Peyer's patch (tissue), 4 donors: ENCODE measurements at regions not wholly inside any gene's neighbourhood (a gene's known extent, or its start where the extent isn't known, plus 50 kb on each side); places are given as distances from the start of the nearest gene placed in this dataset.

Source experiments
- DNase-seq, 3 donors: peaks; one replicate each; pipeline ENCODE4 v3.0.0-alpha.2; 2017 to 2019
- H3K27ac ChIP-seq, 4 donors: fragments of 200-600 bp; sonication (generic); one replicate each; pipeline ENCODE4 v1.5.1; 2016 to 2019
- H3K27me3 ChIP-seq, 2 donors: fragments of 200-600 bp; sonication (generic); one replicate each; pipeline ENCODE4 v1.5.1; 2019
- H3K36me3 ChIP-seq, 3 donors: fragments of 200-600 bp; sonication (generic); one replicate each; pipeline ENCODE4 v1.5.1; 2016 to 2019
- H3K4me1 ChIP-seq, 4 donors: fragments of 200-600 bp; sonication (generic); one replicate each; pipeline ENCODE4 v1.5.1; 2016 to 2019
- H3K4me3 ChIP-seq, 4 donors: fragments of 200-600 bp; sonication (generic); 1 replicate in 3 of 4; 2 replicates in 1 of 4; pipeline ENCODE4 v1.5.1; 2016 to 2019; ENCODE audit warnings: mild to moderate bottlenecking in 1 of 4
- H3K9me3 ChIP-seq, 4 donors: fragments of 200-600 bp; sonication (generic); one replicate each; pipeline ENCODE4 v1.5.1; 2016 to 2019; ENCODE audit warnings: mild to moderate bottlenecking in 1 of 4
- CTCF ChIP-seq, 6 experiments: fragments of 450-650 bp in 4 of 6; fragments of 200-600 bp in 2 of 6; sonication (generic) in 1 of 6; IDR thresholded peaks; one replicate each; pipeline ENCODE4 v1.5.1; 2017 to 2019; ENCODE audit warnings: antibody characterized with exemption in 6 of 6, mild to moderate bottlenecking in 3 of 6, moderate library complexity in 1 of 6
- POLR2A ChIP-seq, 2 donors: fragments of 450-650 bp; IDR thresholded peaks; one replicate each; pipeline ENCODE4 v1.5.1; 2017; ENCODE audit warnings: antibody characterized with exemption in 2 of 2, mild to moderate bottlenecking in 2 of 2, moderate library complexity in 2 of 2

- Histone ChIP-seq H3K27ac (no peak overlapping the region), H3K36me3 (no peaks in the 10 kb centered on the region), H3K27me3 (no peaks in the 10 kb centered on the region), H3K4me3 (no peak overlapping the region), H3K4me1 (no peaks in the 10 kb centered on the region), H3K9me3 (no peaks in the 10 kb centered on the region)
- DNase-seq = no peak
- TF ChIP-seq CTCF (IDR thresholded peaks at IDR 0.05) (no peak), POLR2A (IDR thresholded peaks at IDR 0.05) (no peak)
Measured at GRCh38 chr10:63064706-63065105, 68.4 kb upstream of the NRBF2 start.

DNA sequence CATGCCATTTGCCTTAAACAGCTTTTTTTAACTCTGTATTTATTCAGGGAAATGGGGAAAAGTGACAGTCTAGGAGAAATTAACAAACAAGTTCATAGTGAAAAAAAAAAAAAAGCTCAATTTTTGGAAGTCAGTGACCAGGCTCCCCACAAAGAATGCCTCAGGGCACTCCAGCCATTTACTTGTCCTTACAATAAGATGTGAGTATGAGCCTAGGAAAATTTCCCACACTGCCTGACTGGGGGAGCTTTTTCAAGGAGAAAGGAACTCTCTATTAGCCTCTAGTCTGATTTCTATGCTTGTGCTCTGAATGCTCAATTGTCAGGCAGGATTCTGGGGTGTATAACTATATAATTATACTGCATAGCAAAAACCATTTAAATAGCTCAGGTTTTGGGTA is 74.9 kb upstream of the NRBF2 start:
- H3K27ac ChIP-seq = no peak overlapping the region
- no peak for DNase-seq

GRCh38 chr10:63057509-63057908 is 75.6 kb upstream of the NRBF2 start:
- no peak overlapping the region for H3K27ac ChIP-seq
- H3K4me3 ChIP-seq = no peak overlapping the region
- H3K9me3 ChIP-seq = no peaks in the 10 kb centered on the region
- H3K36me3 ChIP-seq = no peaks in the 10 kb centered on the region
- TF ChIP-seq POLR2A (IDR thresholded peaks at IDR 0.05) (no peak), CTCF (IDR thresholded peaks at IDR 0.05) (no peak)
- no peaks in the 10 kb centered on the region for H3K4me1 ChIP-seq
- DNase-seq = no peak
- no peaks in the 10 kb centered on the region for H3K27me3 ChIP-seq

More for the DNA sequence above, 74.9 kb upstream of the NRBF2 start:
- H3K36me3 ChIP-seq = no peaks in the 10 kb centered on the region
- no peaks in the 10 kb centered on the region for H3K4me1 ChIP-seq
- TF ChIP-seq CTCF (IDR thresholded peaks at IDR 0.05) (no peak), POLR2A (IDR thresholded peaks at IDR 0.05) (no peak)
- no peak overlapping the region for H3K4me3 ChIP-seq
- no peaks in the 10 kb centered on the region for H3K9me3 ChIP-seq
- no peaks in the 10 kb centered on the region for H3K27me3 ChIP-seq

DNA sequence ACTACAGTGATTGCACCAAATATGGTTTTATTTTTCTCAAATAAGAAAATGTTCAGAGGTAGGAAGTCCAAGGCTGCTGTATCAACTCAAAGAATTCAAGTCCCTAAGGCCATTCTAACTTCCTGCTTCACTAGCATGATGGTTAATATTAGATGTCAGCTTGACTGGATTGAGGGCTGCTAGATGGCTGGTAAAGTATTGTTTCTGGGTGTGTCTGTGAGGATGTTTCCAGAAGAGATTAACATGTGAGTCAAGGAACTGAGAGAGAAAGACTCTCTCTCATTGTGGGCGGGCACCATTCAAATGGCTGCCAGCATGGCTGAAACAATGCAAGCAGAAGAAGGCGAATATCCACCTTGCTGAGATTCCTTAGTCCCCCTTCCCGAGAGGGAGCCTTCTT is 77.4 kb upstream of the NRBF2 start:
- Histone ChIP-seq H3K9me3 (no peaks in the 10 kb centered on the region), H3K4me1 (no peaks in the 10 kb centered on the region), H3K36me3 (no peaks in the 10 kb centered on the region), H3K27me3 (no peaks in the 10 kb centered on the region), H3K4me3 (no peak overlapping the region), H3K27ac (no peak overlapping the region)
- TF ChIP-seq CTCF (IDR thresholded peaks at IDR 0.05) (no peak), POLR2A (IDR thresholded peaks at IDR 0.05) (no peak)
- DNase-seq = no peak

GRCh38 chr10:63054889-63055611 is 78.1 kb upstream of the NRBF2 start:
- no peaks in the 10 kb centered on the region for H3K4me1 ChIP-seq
- no peak overlapping the region for H3K4me3 ChIP-seq
- DNase-seq = no peak
- H3K27ac ChIP-seq = no peak overlapping the region
- H3K36me3 ChIP-seq = no peaks in the 10 kb centered on the region
- no peaks in the 10 kb centered on the region for H3K27me3 ChIP-seq
- H3K9me3 ChIP-seq = no peaks in the 10 kb centered on the region
- TF ChIP-seq CTCF (IDR thresholded peaks at IDR 0.05) = no peak
- no peak for TF ChIP-seq POLR2A (IDR thresholded peaks at IDR 0.05)

- TF ChIP-seq CTCF (IDR thresholded peaks at IDR 0.05) = no peak
- no peak for TF ChIP-seq POLR2A (IDR thresholded peaks at IDR 0.05)
- Histone ChIP-seq H3K4me1 (no peaks in the 10 kb centered on the region), H3K4me3 (no peak overlapping the region), H3K27ac (no peak overlapping the region), H3K36me3 (no peaks in the 10 kb centered on the region), H3K9me3 (no peaks in the 10 kb centered on the region), H3K27me3 (no peaks in the 10 kb centered on the region)
- DNase-seq = no peak
Measured at GRCh38 chr10:63052083-63052482, 81.0 kb upstream of the NRBF2 start.
